ENCODE measurements at regions not wholly inside any gene's neighbourhood (a gene's known extent, or its start where the extent isn't known, plus 50 kb on each side); places are given as distances from the start of the nearest gene placed in this dataset.

DNA sequence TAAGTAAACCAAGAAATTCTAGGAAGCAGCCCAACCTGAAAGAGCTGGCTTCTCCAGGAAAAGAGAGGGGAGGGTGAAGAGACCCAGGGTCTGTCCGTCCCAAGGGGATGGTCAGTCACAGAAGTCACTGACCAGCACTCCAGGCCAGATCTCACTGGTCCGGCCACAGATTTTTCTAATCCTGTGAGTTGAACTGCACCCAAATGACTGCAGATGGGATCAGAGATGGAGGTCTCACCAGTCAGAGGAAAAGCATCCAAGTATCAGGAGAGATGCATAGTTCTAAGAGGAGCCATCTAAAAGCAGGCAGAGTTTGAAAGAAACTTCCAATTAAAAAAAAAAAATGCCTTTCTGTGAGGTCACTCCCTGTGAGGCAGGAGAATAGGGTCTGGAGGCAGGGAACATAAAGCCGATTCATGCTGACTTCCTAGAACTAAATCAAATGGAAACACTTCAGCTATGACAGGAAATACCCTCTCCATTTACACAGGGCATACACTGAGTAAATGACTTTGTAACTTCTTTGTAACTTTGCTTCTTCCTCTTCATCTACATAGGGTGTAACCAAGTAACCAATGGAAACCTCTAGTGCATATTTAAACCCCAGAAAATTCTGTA lies 144.5 kb downstream of the CCDC34 start:
- Mint-ChIP-seq H3K4me1 (ENCODE audit: low read depth) (no peaks in the 10 kb centered on the region), H3K27ac (no peak overlapping the region), H3K27me3 (peaks cover 28% of the 10 kb centered on the region), H3K36me3 (ENCODE audit: low read depth) (no peaks in the 10 kb centered on the region), H3K4me3 (no peak overlapping the region), H3K9me3 (no peaks in the 10 kb centered on the region)
- Histone ChIP-seq H3K4me1 (ENCODE audit: insufficient read depth, low read length) (no peaks in the 10 kb centered on the region), H3K9me3 (ENCODE audit: control insufficient read depth in 1 of 2, insufficient read depth in 1 of 2, low read length in 2 of 2) (no peaks in the 10 kb centered on the region), H3K27me3 (ENCODE audit: control insufficient read depth in 1 of 2, insufficient read depth in 2 of 2, low read length in 2 of 2) (no peaks in the 10 kb centered on the region), H3K36me3 (ENCODE audit: insufficient read depth, low read length) (no peaks in the 10 kb centered on the region), H3K27ac (ENCODE audit: low read depth in 1 of 2, low read length in 2 of 2) (no peak overlapping the region), H3K4me3 (ENCODE audit: low read length) (no peak overlapping the region)
- CTCF ChIA-PET = no interaction called here
- ATAC-seq (ENCODE audit: poor library complexity) = no peak
- no peak for DNase-seq
- POLR2A ChIA-PET = interaction anchor here (0.6 kb wide), 1 partner anchor 58 kb away, joined by 4 read pairs; no protein-coding TSS in a partner anchor
- TF ChIP-seq, protein P1, sequence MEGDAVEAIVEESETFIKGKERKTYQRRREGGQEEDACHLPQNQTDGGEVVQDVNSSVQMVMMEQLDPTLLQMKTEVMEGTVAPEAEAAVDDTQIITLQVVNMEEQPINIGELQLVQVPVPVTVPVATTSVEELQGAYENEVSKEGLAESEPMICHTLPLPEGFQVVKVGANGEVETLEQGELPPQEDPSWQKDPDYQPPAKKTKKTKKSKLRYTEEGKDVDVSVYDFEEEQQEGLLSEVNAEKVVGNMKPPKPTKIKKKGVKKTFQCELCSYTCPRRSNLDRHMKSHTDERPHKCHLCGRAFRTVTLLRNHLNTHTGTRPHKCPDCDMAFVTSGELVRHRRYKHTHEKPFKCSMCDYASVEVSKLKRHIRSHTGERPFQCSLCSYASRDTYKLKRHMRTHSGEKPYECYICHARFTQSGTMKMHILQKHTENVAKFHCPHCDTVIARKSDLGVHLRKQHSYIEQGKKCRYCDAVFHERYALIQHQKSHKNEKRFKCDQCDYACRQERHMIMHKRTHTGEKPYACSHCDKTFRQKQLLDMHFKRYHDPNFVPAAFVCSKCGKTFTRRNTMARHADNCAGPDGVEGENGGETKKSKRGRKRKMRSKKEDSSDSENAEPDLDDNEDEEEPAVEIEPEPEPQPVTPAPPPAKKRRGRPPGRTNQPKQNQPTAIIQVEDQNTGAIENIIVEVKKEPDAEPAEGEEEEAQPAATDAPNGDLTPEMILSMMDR (IDR thresholded peaks at IDR 0.05) = no peak
- intact Hi-C loops (cut with DNase I, micrococcal nuclease) = no loop called here

DNA sequence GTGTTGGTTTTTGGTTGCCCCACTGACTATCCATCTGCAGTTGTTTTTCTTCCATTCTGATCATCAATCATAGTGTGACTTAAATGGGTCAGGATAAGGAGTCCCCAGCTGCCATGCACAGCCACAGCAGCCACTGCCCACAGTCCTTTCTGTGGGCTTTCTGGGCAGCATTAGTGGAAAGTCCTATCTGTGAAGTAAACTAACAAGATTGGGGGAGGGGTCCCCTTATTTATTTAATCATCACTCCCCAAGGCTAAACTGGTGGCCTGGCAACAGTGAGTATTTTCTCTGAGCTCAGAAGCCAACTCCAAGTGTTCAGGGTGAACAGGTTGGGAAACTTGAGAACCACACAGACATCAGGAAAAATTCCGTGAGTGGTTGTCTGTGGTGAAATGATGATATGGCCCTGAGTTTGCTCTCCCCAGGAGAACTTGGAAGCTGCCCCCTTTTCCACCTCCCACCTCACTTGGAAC lies 145.0 kb downstream of the CCDC34 start:
- ATAC-seq (ENCODE audit: poor library complexity) = no peak
- H3K27ac Mint-ChIP-seq = no peak overlapping the region
- no peak overlapping the region for H3K4me3 Mint-ChIP-seq
- Histone ChIP-seq H3K4me1 (ENCODE audit: insufficient read depth, low read length) (no peaks in the 10 kb centered on the region), H3K9me3 (ENCODE audit: control insufficient read depth in 1 of 2, insufficient read depth in 1 of 2, low read length in 2 of 2) (no peaks in the 10 kb centered on the region), H3K4me3 (ENCODE audit: low read length) (no peak overlapping the region), H3K36me3 (ENCODE audit: insufficient read depth, low read length) (no peaks in the 10 kb centered on the region), H3K27ac (ENCODE audit: low read depth in 1 of 2, low read length in 2 of 2) (no peak overlapping the region), H3K27me3 (ENCODE audit: control insufficient read depth in 1 of 2, insufficient read depth in 2 of 2, low read length in 2 of 2) (peaks cover 0 to 1% of the 10 kb centered on the region in 2 experiments)
- POLR2A ChIA-PET = no interaction called here
- H3K36me3 Mint-ChIP-seq (ENCODE audit: low read depth) = no peaks in the 10 kb centered on the region
- CTCF ChIA-PET = no interaction called here
- TF ChIP-seq, protein P1 (IDR thresholded peaks at IDR 0.05) = no peak
- H3K27me3 Mint-ChIP-seq = peaks cover 28% of the 10 kb centered on the region
- no peak for DNase-seq
- intact Hi-C loops (cut with DNase I, micrococcal nuclease) = no loop called here
- H3K4me1 Mint-ChIP-seq (ENCODE audit: low read depth) = no peaks in the 10 kb centered on the region
- no peaks in the 10 kb centered on the region for H3K9me3 Mint-ChIP-seq

DNA sequence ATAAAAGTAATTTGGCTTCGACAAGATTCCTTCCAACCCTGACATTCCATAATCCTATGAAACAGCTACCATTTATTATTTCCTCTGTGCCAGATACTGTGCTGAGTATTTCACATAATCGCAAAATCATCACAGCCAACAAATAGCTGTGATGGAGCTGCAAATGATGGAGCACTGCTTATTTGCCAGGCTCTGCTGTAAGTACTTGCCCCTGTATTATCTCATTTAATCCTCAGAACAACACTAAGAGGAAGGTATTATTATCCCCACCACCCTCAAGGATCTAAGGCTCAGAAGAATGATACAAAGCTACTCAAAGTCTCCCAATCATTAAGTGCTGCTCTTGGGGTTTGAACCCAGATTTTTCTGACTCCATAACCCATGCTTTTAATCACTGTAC lies 145.5 kb downstream of the CCDC34 start:
- H3K27ac ChIP-seq (ENCODE audit: low read depth in 1 of 2, low read length in 2 of 2) = no peak overlapping the region
- ATAC-seq (ENCODE audit: poor library complexity) = no peak
- H3K27me3 ChIP-seq (ENCODE audit: control insufficient read depth in 1 of 2, insufficient read depth in 2 of 2, low read length in 2 of 2) = peaks cover 0 to 6% of the 10 kb centered on the region in 2 experiments
- H3K4me1 ChIP-seq (ENCODE audit: insufficient read depth, low read length) = no peaks in the 10 kb centered on the region
- no peaks in the 10 kb centered on the region for H3K36me3 ChIP-seq (ENCODE audit: insufficient read depth, low read length)
- no peaks in the 10 kb centered on the region for H3K9me3 ChIP-seq (ENCODE audit: control insufficient read depth in 1 of 2, insufficient read depth in 1 of 2, low read length in 2 of 2)
- CTCF ChIA-PET = no interaction called here
- no peaks in the 10 kb centered on the region for H3K4me1 Mint-ChIP-seq (ENCODE audit: low read depth)
- no peak for DNase-seq
- no peak overlapping the region for H3K27ac Mint-ChIP-seq
- no peak overlapping the region for H3K4me3 ChIP-seq (ENCODE audit: low read length)
- H3K4me3 Mint-ChIP-seq = no peak overlapping the region
- POLR2A ChIA-PET = no interaction called here
- peaks cover 30% of the 10 kb centered on the region for H3K27me3 Mint-ChIP-seq
- no peaks in the 10 kb centered on the region for H3K36me3 Mint-ChIP-seq (ENCODE audit: low read depth)
- TF ChIP-seq, protein P1 (IDR thresholded peaks at IDR 0.05) = no peak
- H3K9me3 Mint-ChIP-seq = no peaks in the 10 kb centered on the region
- intact Hi-C loops (cut with DNase I, micrococcal nuclease) = no loop called here
